HT1080 (cell line): ENCODE measurements at regions not wholly inside any gene's neighbourhood (a gene's known extent, or its start where the extent isn't known, plus 50 kb on each side); places are given as distances from the start of the nearest gene placed in this dataset.
"Not testable (repeated sequence)": the region's sequence is repeated elsewhere in the genome, so short reads cannot be mapped to it uniquely, and the experiment has no call there.

Experiments
- DNase-seq: peaks from one replicate; pipeline ENCODE4 v3.0.0-alpha.2; 2015; ENCODE audit warnings: low read depth

- no peak for DNase-seq
Observed at GRCh38 chr5:173434270-173434669, 106.1 kb upstream of the STC2 start.

DNA sequence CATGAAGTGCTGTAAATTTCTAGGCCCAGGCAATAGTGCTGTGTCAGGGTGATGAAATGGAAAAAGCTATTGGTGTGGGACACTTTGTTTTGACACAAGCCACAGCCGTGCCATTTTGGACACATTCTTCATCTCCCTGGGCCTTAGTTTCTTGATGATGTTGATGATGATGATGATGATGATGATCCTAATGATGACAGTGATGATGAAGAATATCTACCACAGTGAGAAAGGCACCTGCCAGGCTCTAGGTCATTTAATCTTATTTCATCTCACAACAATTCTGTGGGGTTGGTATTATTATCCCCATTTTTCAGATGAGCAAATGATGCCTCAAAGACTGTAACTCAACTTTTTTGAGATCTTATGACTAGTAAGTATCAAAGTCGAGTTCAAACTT, 102.2 kb upstream of the STC2 start:
- no peak for DNase-seq

DNA sequence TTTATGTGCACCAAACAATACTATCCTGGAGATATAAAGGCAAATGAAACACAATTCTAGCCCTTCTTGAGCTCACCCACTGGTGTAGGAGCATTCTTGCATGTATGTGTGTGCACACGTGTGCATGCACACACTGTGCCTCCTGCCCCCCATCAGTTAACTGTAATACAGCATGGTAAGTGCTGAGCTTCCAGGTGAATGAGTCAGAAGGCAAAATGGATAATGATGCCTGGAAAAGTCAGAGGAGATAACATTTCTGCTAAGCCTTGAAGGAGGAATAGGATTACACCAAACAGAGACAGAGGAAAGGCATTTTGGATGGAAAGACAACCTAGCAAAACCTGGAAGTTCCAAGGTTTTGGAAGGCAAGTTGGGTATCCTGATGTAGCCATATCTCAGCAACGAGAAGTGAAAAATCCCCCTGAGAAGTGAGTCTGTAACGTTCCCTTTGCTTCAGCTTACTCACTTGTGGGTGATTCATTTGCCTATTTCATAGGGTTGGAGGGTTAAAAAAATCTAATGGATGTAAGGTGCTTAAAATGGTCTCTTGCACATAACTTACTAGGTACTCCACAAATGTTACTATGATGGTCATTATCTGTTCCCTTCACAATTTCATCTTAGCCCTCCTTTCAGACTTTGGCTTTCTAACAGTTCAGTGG, 101.4 kb upstream of the STC2 start:
- peak; percentile 50 for DNase-seq

GRCh38 chr5:173423452-173424117, 95.4 kb upstream of the STC2 start:
- DNase-seq: no peak

GRCh38 chr5:173420108-173420507, 91.9 kb upstream of the STC2 start:
- no peak for DNase-seq

DNA sequence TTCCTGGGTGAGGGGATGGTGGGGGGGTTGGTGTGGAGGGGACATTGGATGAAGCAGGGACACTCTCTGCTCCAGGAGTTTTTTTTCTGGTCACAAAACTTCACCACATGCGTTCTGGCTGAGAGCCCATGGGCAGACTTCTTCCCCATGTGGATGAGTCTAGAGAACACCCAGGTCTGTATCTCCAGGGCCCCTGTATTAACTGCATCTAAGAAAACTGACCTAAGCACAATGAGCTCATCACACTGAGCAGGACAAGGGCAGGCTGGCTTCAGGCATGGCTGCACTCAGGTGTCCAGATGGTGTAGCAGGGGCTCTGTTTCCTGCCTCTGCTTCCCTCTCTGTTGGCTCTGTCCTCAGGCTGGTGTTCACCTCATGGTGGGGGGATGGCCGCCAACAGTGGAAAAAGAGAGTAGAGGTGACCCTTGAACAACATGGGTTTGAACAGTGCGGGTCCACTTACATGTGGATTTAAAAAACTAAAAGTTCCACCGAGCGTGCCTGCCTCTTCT, 85.3 kb upstream of the STC2 start:
- DNase-seq: no peak

DNA sequence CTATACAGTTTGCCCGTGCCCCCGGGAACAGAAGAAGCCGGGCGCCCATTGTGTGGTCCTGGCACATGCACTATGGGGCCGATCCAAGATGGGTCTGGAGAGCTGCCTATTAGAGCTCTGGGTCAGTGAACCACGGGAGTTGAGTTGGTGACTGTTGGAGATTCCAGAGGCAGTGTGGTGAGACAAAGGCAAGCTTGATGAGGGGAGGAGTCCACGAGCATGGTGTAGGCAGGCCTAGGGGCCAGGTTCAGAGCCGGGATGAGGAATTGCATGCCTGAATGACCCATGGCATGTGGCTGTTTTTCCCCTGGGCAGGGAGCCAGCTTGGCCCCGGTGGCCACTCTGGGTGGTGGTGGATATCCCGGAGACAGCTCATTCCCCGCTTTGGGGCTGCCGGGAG, 84.4 kb upstream of the STC2 start:
- DNase-seq: peak; percentile 8

DNA sequence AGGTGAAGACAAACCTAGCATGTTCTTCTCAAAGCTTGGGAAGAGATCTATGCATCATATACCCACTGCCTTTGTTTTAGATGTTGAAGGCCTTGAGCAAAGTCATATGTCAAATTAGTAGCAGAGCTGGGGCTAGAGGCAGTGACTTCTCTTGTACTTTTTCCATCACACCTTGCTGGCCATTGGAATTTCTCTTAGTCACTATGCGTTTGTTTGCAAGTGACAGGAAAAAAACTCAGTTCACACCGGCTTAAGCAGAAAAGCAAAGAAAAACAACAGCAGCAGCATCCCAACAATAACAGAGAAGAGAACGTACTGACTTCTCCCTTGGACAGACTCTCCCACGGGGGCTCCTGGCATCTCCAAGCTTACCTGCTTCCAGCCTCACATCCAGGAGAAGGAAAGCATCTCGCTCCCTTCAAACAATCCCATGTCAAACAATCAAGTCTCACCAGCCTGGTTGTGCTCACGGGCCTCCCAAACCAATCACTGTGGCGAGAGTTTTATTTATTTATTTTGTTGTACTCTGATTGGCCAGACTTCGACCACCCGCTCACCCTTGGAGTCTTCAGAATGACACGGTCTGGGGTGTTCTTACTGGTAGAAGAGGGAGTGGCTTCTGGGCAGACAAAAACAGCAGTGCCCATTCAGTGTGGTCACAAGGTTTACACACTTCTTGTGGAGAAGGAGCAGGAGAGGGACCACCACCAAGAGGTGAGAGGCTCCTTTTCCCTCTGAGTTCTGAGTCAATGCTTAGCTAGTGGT, 83.8 kb upstream of the STC2 start:
- DNase-seq: no peak

DNA sequence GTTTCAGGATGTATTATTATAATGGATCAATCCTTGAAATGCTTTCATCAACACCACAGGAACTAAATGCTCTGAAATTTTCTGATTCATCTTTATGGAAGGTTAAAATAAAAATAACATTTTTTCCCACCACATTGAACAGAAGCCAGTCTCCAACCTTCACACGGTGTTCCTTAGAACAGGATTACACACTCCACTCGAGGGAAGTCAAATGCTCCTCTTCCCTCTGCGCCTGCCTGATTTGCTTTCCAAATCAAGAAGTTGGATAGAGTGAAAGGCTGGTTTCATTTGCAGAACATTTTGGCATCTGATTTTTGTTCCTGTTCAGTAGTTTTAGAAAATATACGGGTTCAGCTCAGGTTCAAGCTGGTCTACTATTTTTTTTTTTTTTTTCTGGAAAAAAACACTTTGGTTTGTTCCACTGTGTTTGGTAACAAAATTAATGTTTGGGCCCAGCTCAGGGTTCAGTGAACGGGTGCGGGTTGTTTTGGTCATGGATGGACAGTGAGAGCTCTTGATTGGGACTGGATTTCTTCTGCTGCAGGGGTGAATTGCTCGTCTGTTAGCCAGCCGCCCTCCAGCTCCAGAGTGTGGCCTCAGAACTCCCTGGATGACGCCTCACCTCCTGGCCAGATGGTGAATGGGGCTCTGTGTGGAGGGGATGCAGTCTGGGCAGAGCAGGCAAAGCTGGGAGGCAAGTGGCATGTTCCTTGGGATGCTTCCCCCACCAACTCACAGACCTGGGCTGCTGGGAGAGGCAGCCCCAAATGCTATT, 82.4 kb upstream of the STC2 start:
- DNase-seq: no peak

- DNase-seq: no peak
Observed at GRCh38 chr5:173408946-173409345, 80.7 kb upstream of the STC2 start.

DNA sequence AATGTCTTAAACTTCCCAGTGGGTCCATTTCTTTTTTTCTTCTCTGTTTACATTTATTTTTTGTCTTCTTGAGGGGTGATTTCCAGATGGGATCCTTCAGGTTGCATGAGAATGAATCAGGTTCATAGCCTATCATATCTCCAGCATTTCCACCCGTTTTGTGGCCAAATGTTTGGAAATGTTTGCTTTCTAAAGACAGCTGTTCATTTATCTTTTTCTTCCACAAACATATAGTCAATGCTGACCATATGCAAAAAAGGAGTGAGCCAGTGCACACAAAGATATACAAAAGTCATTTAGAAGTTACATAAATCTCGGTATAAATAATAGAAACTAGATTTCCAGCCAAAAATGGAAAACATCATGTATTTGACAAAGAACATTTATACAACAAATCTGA, 71.6 kb upstream of the STC2 start:
- no peak for DNase-seq

DNA sequence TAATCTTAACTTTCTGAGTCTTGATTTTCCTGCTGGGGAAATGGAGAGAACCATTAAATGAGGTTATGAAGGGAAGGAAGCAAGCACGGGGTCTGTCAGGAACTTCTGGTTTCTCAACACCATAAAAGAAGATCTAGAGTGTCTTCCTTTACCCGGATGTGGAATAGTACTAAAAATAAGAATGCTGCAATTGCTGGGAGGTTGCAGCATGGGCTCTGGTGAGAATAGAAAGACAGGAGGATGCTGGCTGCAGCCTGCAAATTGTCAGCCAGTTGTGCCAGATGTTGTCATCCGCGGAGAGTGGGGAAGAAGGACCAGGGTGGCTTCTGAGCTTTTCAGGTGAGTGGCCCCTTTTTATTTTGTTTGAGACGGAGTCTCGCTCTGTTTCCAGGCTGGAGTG, 69.3 kb upstream of the STC2 start:
- DNase-seq: no peak

GRCh38 chr5:173396311-173396993, 68.2 kb upstream of the STC2 start:
- DNase-seq: no peak

GRCh38 chr5:173395933-173396308, 67.7 kb upstream of the STC2 start:
- DNase-seq: no peak

DNA sequence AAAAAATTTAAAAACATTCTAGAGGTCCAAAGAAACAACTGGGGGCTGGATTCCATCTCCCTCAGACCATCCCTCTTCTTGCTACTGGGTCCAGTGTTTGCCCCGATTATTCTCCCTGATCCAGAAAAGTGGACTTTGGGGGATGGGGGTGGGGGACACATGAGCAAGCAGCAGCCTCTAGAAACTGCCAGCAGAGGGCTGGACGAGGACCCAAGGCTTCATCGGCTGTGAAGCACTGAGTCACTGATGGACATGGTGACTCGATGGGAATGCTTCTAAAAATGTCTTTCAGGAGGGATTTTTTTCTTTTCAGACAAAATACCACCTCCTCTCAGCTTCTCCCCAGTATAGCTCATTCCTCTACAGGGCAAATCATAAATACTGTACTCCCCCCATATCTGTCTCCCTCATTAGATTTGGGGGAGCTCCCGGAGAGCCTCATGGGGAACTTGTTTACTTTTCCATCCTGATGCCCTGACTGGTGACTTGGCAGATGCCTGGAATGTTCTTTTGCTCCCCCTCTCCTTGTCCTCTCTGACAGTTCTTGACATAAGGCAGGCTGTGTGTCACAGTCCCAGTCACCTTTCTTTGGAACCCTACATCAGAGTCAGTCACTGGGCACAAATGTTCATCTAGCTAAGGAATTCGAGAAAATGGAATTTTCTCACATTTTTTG, 67.2 kb upstream of the STC2 start:
- peak; percentile 48 for DNase-seq

DNA sequence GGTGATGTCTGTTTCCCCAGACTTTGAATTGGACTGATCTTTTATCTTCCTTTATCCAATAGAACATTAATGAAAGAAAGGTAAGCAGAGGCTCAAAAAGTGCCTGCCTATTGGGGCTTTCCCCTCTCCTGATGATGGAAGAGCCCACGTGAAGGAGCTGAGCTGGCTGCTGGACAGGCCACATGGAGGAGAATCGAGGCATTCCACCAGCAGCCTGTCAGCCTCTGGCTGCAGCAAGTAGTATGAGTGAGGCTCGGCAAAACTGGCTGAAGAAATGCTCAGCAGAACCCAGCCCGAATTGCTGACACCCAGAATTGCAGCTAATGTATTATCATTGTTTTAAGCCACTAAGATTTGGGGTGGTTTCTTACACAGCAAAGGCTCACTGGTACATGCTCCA, 66.5 kb upstream of the STC2 start:
- no peak for DNase-seq

DNA sequence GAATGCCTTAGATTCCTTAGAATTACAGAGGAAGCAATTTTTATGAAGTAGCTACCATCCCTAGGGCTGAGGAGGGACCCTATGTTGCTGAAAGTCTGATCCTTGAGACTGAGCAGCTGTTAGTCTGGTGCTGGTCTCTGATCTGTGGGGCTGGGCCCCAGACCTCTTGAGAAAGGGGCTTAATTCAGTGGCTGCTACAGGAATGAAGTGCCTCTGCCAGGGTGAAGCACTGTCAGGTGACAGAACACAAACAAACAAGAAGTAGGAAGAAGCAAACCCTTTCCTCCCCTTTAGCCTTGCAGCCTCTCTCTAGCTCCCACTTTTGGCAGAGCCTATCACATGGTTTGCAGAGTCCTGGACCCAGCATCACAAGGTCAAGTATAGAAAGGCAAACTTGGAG, 64.0 kb upstream of the STC2 start:
- DNase-seq: no peak

DNA sequence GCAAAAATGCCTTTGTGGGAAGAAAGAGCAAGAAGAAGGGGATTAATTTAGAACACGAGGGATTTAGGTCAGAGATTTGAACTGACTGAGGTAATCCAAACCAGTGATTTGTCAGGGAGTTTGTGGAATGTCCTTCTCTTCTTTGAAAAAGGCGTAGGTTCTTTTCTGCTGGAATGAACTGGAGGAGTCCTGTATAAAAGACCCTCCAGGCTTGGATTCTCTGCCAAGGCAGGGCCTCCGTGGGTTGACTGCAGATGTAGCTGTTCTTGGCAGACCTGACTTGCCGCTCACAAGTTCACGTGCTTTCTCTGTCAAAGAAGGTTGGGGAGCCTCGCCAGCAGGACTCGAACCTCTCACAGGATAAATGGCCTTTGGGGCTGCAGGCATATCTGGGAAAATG, 62.8 kb upstream of the STC2 start:
- no peak for DNase-seq

DNA sequence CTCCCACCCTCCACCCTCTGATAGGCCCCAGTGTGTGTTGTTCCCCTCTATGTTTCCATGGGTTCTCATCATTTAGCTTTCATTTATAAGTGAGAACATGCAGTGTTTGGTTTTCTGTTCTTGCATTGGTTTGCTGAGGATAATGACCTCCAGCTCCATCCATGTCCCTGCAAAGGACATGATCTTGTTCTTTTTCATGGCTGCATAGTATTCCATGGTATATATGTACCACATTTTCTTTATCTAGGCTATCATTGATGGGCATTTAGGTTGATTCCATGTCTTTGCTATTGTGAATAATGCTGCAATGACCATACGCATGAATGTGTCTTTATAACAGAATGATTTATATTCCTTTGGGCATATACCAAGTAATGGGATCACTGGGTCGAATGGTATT, 59.1 kb upstream of the STC2 start:
- not testable (repeated sequence) for DNase-seq

- no peak for DNase-seq
Observed at GRCh38 chr5:173385832-173386360, 57.7 kb upstream of the STC2 start.
